ENCODE measurements at regions not wholly inside any gene's neighbourhood (a gene's known extent, or its start where the extent isn't known, plus 50 kb on each side); places are given as distances from the start of the nearest gene placed in this dataset.

GRCh38 chr20:11064946-11065345, 391.1 kb upstream of the JAG1 start (continued):
- TF ChIP-seq, protein P1, sequence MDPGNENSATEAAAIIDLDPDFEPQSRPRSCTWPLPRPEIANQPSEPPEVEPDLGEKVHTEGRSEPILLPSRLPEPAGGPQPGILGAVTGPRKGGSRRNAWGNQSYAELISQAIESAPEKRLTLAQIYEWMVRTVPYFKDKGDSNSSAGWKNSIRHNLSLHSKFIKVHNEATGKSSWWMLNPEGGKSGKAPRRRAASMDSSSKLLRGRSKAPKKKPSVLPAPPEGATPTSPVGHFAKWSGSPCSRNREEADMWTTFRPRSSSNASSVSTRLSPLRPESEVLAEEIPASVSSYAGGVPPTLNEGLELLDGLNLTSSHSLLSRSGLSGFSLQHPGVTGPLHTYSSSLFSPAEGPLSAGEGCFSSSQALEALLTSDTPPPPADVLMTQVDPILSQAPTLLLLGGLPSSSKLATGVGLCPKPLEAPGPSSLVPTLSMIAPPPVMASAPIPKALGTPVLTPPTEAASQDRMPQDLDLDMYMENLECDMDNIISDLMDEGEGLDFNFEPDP (CRISPR knock-in tag; conservative IDR thresholded peaks at IDR 0.05), result no peak
- TF ChIP-seq ELF3 (CRISPR knock-in tag; IDR thresholded peaks at IDR 0.05), result no peak
- no peak for TF ChIP-seq PHF21A (CRISPR knock-in tag; IDR thresholded peaks at IDR 0.05)
- TF ChIP-seq TBP (CRISPR knock-in tag; IDR thresholded peaks at IDR 0.05), result no peak
- no peak for TF ChIP-seq MEIS1 (CRISPR knock-in tag; IDR thresholded peaks at IDR 0.05; ENCODE audit: borderline replicate concordance)
- TF ChIP-seq YEATS2 (CRISPR knock-in tag; IDR thresholded peaks at IDR 0.05; ENCODE audit: borderline replicate concordance), result no peak
- no peak for TF ChIP-seq SIN3A (IDR thresholded peaks at IDR 0.05; ENCODE audit: borderline replicate concordance, low read depth, low read length)
- TF ChIP-seq, protein P2, sequence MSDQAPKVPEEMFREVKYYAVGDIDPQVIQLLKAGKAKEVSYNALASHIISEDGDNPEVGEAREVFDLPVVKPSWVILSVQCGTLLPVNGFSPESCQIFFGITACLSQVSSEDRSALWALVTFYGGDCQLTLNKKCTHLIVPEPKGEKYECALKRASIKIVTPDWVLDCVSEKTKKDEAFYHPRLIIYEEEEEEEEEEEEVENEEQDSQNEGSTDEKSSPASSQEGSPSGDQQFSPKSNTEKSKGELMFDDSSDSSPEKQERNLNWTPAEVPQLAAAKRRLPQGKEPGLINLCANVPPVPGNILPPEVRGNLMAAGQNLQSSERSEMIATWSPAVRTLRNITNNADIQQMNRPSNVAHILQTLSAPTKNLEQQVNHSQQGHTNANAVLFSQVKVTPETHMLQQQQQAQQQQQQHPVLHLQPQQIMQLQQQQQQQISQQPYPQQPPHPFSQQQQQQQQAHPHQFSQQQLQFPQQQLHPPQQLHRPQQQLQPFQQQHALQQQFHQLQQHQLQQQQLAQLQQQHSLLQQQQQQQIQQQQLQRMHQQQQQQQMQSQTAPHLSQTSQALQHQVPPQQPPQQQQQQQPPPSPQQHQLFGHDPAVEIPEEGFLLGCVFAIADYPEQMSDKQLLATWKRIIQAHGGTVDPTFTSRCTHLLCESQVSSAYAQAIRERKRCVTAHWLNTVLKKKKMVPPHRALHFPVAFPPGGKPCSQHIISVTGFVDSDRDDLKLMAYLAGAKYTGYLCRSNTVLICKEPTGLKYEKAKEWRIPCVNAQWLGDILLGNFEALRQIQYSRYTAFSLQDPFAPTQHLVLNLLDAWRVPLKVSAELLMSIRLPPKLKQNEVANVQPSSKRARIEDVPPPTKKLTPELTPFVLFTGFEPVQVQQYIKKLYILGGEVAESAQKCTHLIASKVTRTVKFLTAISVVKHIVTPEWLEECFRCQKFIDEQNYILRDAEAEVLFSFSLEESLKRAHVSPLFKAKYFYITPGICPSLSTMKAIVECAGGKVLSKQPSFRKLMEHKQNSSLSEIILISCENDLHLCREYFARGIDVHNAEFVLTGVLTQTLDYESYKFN (CRISPR knock-in tag; conservative IDR thresholded peaks at IDR 0.05), result no peak
- TF ChIP-seq YY1 (IDR thresholded peaks at IDR 0.05; ENCODE audit: insufficient read depth, insufficient replicate concordance, low read depth, low read length), result no peak

GRCh38 chr20:11067359-11067758, 393.6 kb upstream of the JAG1 start:
- 0% methylated on average over 1 of the region's 1 CpG for WGBS (ENCODE audit: low lambda C conversion rate)
- H3K9ac ChIP-seq (ENCODE audit: insufficient read depth, low read depth, low read length), result no peak overlapping the region
- ChIA-PET POLR2A (no interaction called here), CTCF (ENCODE audit: low intra/inter-chr PET ratio, low total read pairs) (no interaction called here)
- no peaks in the 10 kb centered on the region for H3K27me3 ChIP-seq (ENCODE audit: control insufficient read depth in 1 of 2, insufficient read depth in 2 of 2, low read length in 2 of 2)
- no peak for ATAC-seq
- H3K4me1 ChIP-seq (ENCODE audit: insufficient read depth, low read length), result no peaks in the 10 kb centered on the region
- no peaks in the 10 kb centered on the region for H3K36me3 ChIP-seq (replicated peaks in 1 of 2; ENCODE audit: control insufficient read depth in 1 of 2, insufficient read depth in 2 of 2, low read length in 2 of 2)
- H3K79me2 ChIP-seq (ENCODE audit: insufficient read depth, low read length), result no peaks in the 10 kb centered on the region
- no peak for DNase-seq (ENCODE audit: low spot score)
- no peak overlapping the region for H3K4me2 ChIP-seq (ENCODE audit: low read depth, low read length)
- no peaks in the 10 kb centered on the region for H3K9me3 ChIP-seq (ENCODE audit: low read length)
- no peak overlapping the region for H3K4me3 ChIP-seq (replicated peaks in 1 of 3; ENCODE audit: insufficient read depth in 1 of 3, low read depth in 2 of 3, low read length in 3 of 3)
- no peak overlapping the region for H3K27ac ChIP-seq (ENCODE audit: extremely low read length, insufficient read depth, low read length)
- intact Hi-C loops (cut with micrococcal nuclease; ENCODE audit: unreplicated experiment), result no loop called here
- no peak overlapping the region for H2AFZ ChIP-seq (ENCODE audit: low read length)
- in situ Hi-C loops (cut with HindIII; ENCODE audit: extremely low pct_ligation_motif_present, low pct_unique_long_range_greater_than_20kb), result no loop called here
- no peaks in the 10 kb centered on the region for H4K20me1 ChIP-seq (ENCODE audit: insufficient read depth, low read length)
- FAIRE-seq, result no peak
- BruUV-seq (replicated peaks), result no TSS peak
- TF ChIP-seq SP2 (CRISPR knock-in tag; IDR thresholded peaks at IDR 0.05) (no peak), ZBTB21 (CRISPR knock-in tag; IDR thresholded peaks at IDR 0.05) (no peak), SCMH1 (CRISPR knock-in tag; IDR thresholded peaks at IDR 0.05; ENCODE audit: borderline replicate concordance) (no peak), ZFP41 (CRISPR knock-in tag; IDR thresholded peaks at IDR 0.05; ENCODE audit: borderline replicate concordance) (no peak), ZNF737 (CRISPR knock-in tag; IDR thresholded peaks at IDR 0.05; ENCODE audit: borderline replicate concordance) (no peak), MNT (IDR thresholded peaks at IDR 0.05) (no peak)
- TF ChIP-seq, protein P3, sequence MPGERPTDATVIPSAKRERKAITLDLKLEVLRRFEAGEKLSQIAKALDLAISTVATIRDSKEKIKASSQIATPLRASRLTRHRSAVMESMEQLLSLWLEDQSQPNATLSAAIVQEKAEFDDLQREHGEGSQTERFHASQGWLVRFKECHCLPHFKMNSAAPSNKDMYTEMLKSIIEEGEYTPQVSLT (CRISPR knock-in tag; IDR thresholded peaks at IDR 0.05; ENCODE audit: borderline replicate concordance, low read depth), result no peak
- TF ChIP-seq, protein P4, sequence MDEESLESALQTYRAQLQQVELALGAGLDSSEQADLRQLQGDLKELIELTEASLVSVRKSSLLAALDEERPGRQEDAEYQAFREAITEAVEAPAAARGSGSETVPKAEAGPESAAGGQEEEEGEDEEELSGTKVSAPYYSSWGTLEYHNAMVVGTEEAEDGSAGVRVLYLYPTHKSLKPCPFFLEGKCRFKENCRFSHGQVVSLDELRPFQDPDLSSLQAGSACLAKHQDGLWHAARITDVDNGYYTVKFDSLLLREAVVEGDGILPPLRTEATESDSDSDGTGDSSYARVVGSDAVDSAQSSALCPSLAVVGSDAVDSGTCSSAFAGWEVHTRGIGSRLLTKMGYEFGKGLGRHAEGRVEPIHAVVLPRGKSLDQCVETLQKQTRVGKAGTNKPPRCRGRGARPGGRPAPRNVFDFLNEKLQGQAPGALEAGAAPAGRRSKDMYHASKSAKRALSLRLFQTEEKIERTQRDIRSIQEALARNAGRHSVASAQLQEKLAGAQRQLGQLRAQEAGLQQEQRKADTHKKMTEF (CRISPR knock-in tag; IDR thresholded peaks at IDR 0.05), result no peak
